A549 (cell line): ENCODE measurements at regions not wholly inside any gene's neighbourhood (a gene's known extent, or its start where the extent isn't known, plus 50 kb on each side); places are given as distances from the start of the nearest gene placed in this dataset.

ENCODE experiments used
- ATAC-seq, 2 experiments: fragments of 200-7000 bp in 1 of 2; fragments of >200 bp in 1 of 2; cut with Nextera tagmentation in 1 of 2; cut with Tn5 transposase in 1 of 2; 3 replicates each; pipeline versions ENCODE4 v1.8.0 to v1.9.1; 2018 to 2020; ENCODE audit warnings: mild to moderate bottlenecking in 1 of 2, moderate library complexity in 1 of 2
- CTCF ChIA-PET: fragments of 300-600 bp; sonication (Branson Sonifier 250); formaldehyde crosslinking; extraction: SDS; loops from one replicate; lab custom pipeline; 2021; ENCODE audit warnings: antibody characterized with exemption, inconsistent platforms; lab: Yijun Ruan, JAX
- POLR2A ChIA-PET: fragments of 350-600 bp; formaldehyde crosslinking; extraction: SDS; loops from one replicate; lab custom pipeline; 2021; ENCODE audit warnings: antibody characterized with exemption, inconsistent platforms; lab: Yijun Ruan, JAX
- DNase-seq, 2 experiments: peaks; one replicate each; pipeline versions ENCODE4 v3.0.0 to v3.0.0-alpha.2; 2011 to 2016; ENCODE audit warnings: low read depth in 1 of 2, low spot score in 1 of 2
- FAIRE-seq: peaks from 2 replicates; lab custom pipeline; 2011; peaks lifted over from hg19 to GRCh38; lab: Jason Lieb, UNC
- H3K27ac ChIP-seq, 2 experiments: fragments of >200 bp; sonication (Bioruptor Twin); formaldehyde crosslinking; 3 replicates each; pipeline ENCODE4 v1.5.1; 2016 to 2017
- H3K4me1 ChIP-seq: fragments of >200 bp; sonication (Bioruptor Twin); formaldehyde crosslinking; 3 replicates; pipeline ENCODE4 v1.6.1; 2016
- H3K4me2 ChIP-seq: fragments of >200 bp; sonication (Bioruptor Twin); formaldehyde crosslinking; 3 replicates; pipeline ENCODE4 v1.6.1; 2016
- H3K4me3 ChIP-seq: fragments of >200 bp; sonication (Bioruptor Twin); formaldehyde crosslinking; 3 replicates; pipeline ENCODE4 v1.5.1; 2016
- H3K9me3 ChIP-seq: fragments of >200 bp; sonication (Bioruptor Twin); formaldehyde crosslinking; 3 replicates; pipeline ENCODE4 v1.6.1; 2016
- BCL3 ChIP-seq: fragments of >200 bp; sonication (Bioruptor Twin); formaldehyde crosslinking; IDR thresholded peaks from 3 replicates; pipeline ENCODE4 v1.6.1; 2016
- CBX8 ChIP-seq: fragments of 200-600 bp; sonication (generic); IDR thresholded peaks from 2 replicates; pipeline ENCODE4 v1.6.1; 2016
- CHD4 ChIP-seq: fragments of 200-600 bp; sonication (generic); IDR thresholded peaks from 2 replicates; pipeline ENCODE4 v1.6.1; 2016; ENCODE audit warnings: antibody characterized with exemption, mild to moderate bottlenecking, borderline replicate concordance
- CTCF ChIP-seq: fragments of >200 bp; sonication (Bioruptor Twin); formaldehyde crosslinking; IDR thresholded peaks from 3 replicates; pipeline ENCODE4 v1.5.1; 2016
- EHF ChIP-seq: fragments of 250-450 bp; sonication (Bioruptor Pico); IDR thresholded peaks from 2 replicates; pipeline ENCODE4 v1.5.0; 2020; ENCODE audit warnings: mild to moderate bottlenecking
- GATA3 ChIP-seq: IDR thresholded peaks from 2 replicates; pipeline ENCODE4 v1.6.1; 2012; ENCODE audit warnings: borderline replicate concordance
- HDAC2 ChIP-seq: fragments of 200-600 bp; sonication (generic); IDR thresholded peaks from 2 replicates; pipeline ENCODE4 v1.6.1; 2016
- HES2 ChIP-seq: fragments of >200 bp; sonication (Bioruptor Twin); formaldehyde crosslinking; IDR thresholded peaks from 2 replicates; pipeline ENCODE4 v1.6.1; 2016
- HEYL ChIP-seq: fragments of 250-450 bp; sonication (Bioruptor Pico); IDR thresholded peaks from 2 replicates; pipeline ENCODE4 v1.8.0; 2021; ENCODE audit warnings: mild to moderate bottlenecking, moderate library complexity
- KDM1A ChIP-seq: fragments of 200-600 bp; sonication (generic); IDR thresholded peaks from 2 replicates; pipeline ENCODE4 v1.6.1; 2016; ENCODE audit warnings: low read depth, mild to moderate bottlenecking
- KDM5A ChIP-seq: fragments of 200-600 bp; sonication (generic); IDR thresholded peaks from 2 replicates; pipeline ENCODE4 v1.6.1; 2016; ENCODE audit warnings: antibody characterized with exemption, mild to moderate bottlenecking
- MYC ChIP-seq: IDR thresholded peaks from 2 replicates; pipeline ENCODE4 v1.6.1; 2012; ENCODE audit warnings: mild to moderate bottlenecking, inconsistent platforms, low read length, improper control_type of control experiment, borderline replicate concordance
- NPAS2 ChIP-seq: fragments of 250-450 bp; sonication (Bioruptor Pico); IDR thresholded peaks from 2 replicates; pipeline ENCODE4 v1.8.0; 2022; ENCODE audit warnings: mild to moderate bottlenecking, moderate library complexity, borderline replicate concordance
- NR3C1 ChIP-seq: fragments of >200 bp; sonication (Bioruptor Twin); formaldehyde crosslinking; IDR thresholded peaks from 3 replicates; pipeline ENCODE4 v1.6.1; 2017
- PBX3 ChIP-seq: IDR thresholded peaks from 2 replicates; pipeline ENCODE4 v1.6.1; 2012
- POLR2A ChIP-seq: IDR thresholded peaks from 2 replicates; pipeline ENCODE4 v1.6.1; 2012; ENCODE audit warnings: mild to moderate bottlenecking, low read length
- POLR2AphosphoS2 ChIP-seq: conservative IDR thresholded peaks from 2 replicates; pipeline ENCODE4 v1.6.1; 2012; ENCODE audit warnings: low read length, improper control_type of control experiment, inconsistent platforms
- RAD21 ChIP-seq, 2 experiments: fragments of >200 bp in 1 of 2; sonication (Bioruptor Twin) in 1 of 2; formaldehyde crosslinking in 1 of 2; IDR thresholded peaks in 1 of 2; conservative IDR thresholded peaks in 1 of 2; 2 replicates in 1 of 2; 3 replicates in 1 of 2; pipeline ENCODE4 v1.6.1; 2012 to 2018; ENCODE audit warnings: inconsistent platforms in 1 of 2
- RARB ChIP-seq: fragments of 250-450 bp; sonication (Bioruptor Pico); IDR thresholded peaks from 2 replicates; pipeline ENCODE4 v1.8.0; 2021; ENCODE audit warnings: mild to moderate bottlenecking, moderate library complexity
- RCOR1 ChIP-seq: fragments of 150-350 bp; IDR thresholded peaks from 2 replicates; pipeline ENCODE4 v1.6.1; 2014; ENCODE audit warnings: antibody characterized with exemption, low read length, low read depth
- RFX5 ChIP-seq: fragments of 450-650 bp; IDR thresholded peaks from 2 replicates; pipeline ENCODE4 v1.7.1; 2014; ENCODE audit warnings: antibody characterized with exemption, mild to moderate bottlenecking, moderate library complexity
- SMC3 ChIP-seq: fragments of >200 bp; sonication (Bioruptor Twin); formaldehyde crosslinking; IDR thresholded peaks from 3 replicates; pipeline ENCODE4 v1.6.1; 2018; ENCODE audit warnings: inconsistent platforms
- SREBF2 ChIP-seq: fragments of 450-650 bp; IDR thresholded peaks from 2 replicates; pipeline ENCODE4 v1.6.1; 2014; ENCODE audit warnings: mild to moderate bottlenecking, moderate library complexity
- TFCP2L1 ChIP-seq: fragments of 250-450 bp; sonication (Bioruptor Pico); IDR thresholded peaks from 2 replicates; pipeline ENCODE4 v1.5.0; 2021; ENCODE audit warnings: mild to moderate bottlenecking
- ZC3H11A ChIP-seq: fragments of 450-650 bp; IDR thresholded peaks from 2 replicates; pipeline ENCODE4 v1.6.1; 2014; ENCODE audit warnings: antibody characterized with exemption, mild to moderate bottlenecking
- ZFP36 ChIP-seq: fragments of 450-650 bp; IDR thresholded peaks from 2 replicates; pipeline ENCODE4 v1.6.1; 2014; ENCODE audit warnings: borderline replicate concordance; ENCODE audit not compliant: partially characterized antibody
- ZNF302 ChIP-seq: fragments of 250-450 bp; sonication (Bioruptor Pico); IDR thresholded peaks from 2 replicates; pipeline ENCODE4 v1.9.0; 2021; ENCODE audit warnings: inconsistent platforms, mild to moderate bottlenecking, moderate library complexity
- WGBS: methylation state at CpG from one replicate; pipeline ENCODE4 v1.1.6; 2017; ENCODE audit errors: missing lambda C conversion rate; 5-methylcytosine and 5-hydroxymethylcytosine counted together

GRCh38 chr1:170226767-170227166 is 81.0 kb downstream of the NTMT2 start:
- H3K27ac ChIP-seq: no peak overlapping the region
- no peak overlapping the region for H3K4me2 ChIP-seq
- H3K4me3 ChIP-seq: no peak overlapping the region
- ATAC-seq: no peak
- 0% methylated on average over 1 of the region's 1 CpG for WGBS
- DNase-seq: no peak
- TF ChIP-seq HES2 (no peak), KDM5A (no peak), SREBF2 (no peak), KDM1A (no peak), POLR2AphosphoS2 (no peak), HDAC2 (no peak), RARB (CRISPR knock-in tag) (no peak), ZNF302 (CRISPR knock-in tag) (no peak)
- no peak for FAIRE-seq
- CTCF ChIA-PET: no interaction called here
- POLR2A ChIA-PET: no interaction called here
- H3K4me1 ChIP-seq: no peaks in the 10 kb centered on the region
- H3K9me3 ChIP-seq: no peaks in the 10 kb centered on the region

- FAIRE-seq (no peak), DNase-seq (no peak), ATAC-seq (no peak)
- no peak overlapping the region for H3K4me2 ChIP-seq
- no peak overlapping the region for H3K27ac ChIP-seq
- no peaks in the 10 kb centered on the region for H3K9me3 ChIP-seq
- no peaks in the 10 kb centered on the region for H3K4me1 ChIP-seq
- ChIA-PET POLR2A (no interaction called here), CTCF (no interaction called here)
- TF ChIP-seq PBX3: no peak
- no peak for TF ChIP-seq RFX5
- no peak for TF ChIP-seq ZC3H11A
- no peak for TF ChIP-seq ZNF302 (CRISPR knock-in tag)
- no peak for TF ChIP-seq RCOR1
- TF ChIP-seq ZFP36: no peak
- TF ChIP-seq NPAS2 (CRISPR knock-in tag): no peak
- TF ChIP-seq MYC: no peak
- TF ChIP-seq CBX8: no peak
- no peak for TF ChIP-seq NR3C1
- no peak for TF ChIP-seq CHD4
- TF ChIP-seq HEYL: no peak
- H3K4me3 ChIP-seq: no peak overlapping the region
- WGBS: 0% methylated on average over 1 of the region's 1 CpG
These were observed 84.6 kb downstream of the NTMT2 start for GRCh38 chr1:170230323-170230722.

GRCh38 chr1:170231662-170232061 is 85.9 kb downstream of the NTMT2 start:
- H3K4me1 ChIP-seq: no peaks in the 10 kb centered on the region
- H3K27ac ChIP-seq: no peak overlapping the region
- H3K9me3 ChIP-seq: no peaks in the 10 kb centered on the region
- no peak for FAIRE-seq
- WGBS: 12% methylated on average over 1 of the region's 1 CpG
- H3K4me2 ChIP-seq: no peak overlapping the region
- H3K4me3 ChIP-seq: no peak overlapping the region
- TF ChIP-seq CTCF: no peak
- no peak for TF ChIP-seq HDAC2
- no peak for TF ChIP-seq EHF
- TF ChIP-seq SMC3: no peak
- no peak for TF ChIP-seq POLR2A
- TF ChIP-seq RAD21 (conservative IDR thresholded peaks at IDR 0.05 in 1 of 2, IDR thresholded peaks at IDR 0.05 in 1 of 2): no peak
- no peak for TF ChIP-seq CBX8
- TF ChIP-seq TFCP2L1: no peak
- no peak for TF ChIP-seq MYC
- no peak for TF ChIP-seq GATA3
- no peak for TF ChIP-seq BCL3
- no peak for TF ChIP-seq ZNF302 (CRISPR knock-in tag)
- no peak for TF ChIP-seq RFX5
- ChIA-PET POLR2A (no interaction called here), CTCF (no interaction called here)
- DNase-seq: no peak
- ATAC-seq: no peak
